HCT116 (cell line): ENCODE measurements at regions not wholly inside any gene's neighbourhood (a gene's known extent, or its start where the extent isn't known, plus 50 kb on each side); places are given as distances from the start of the nearest gene placed in this dataset.

Experiments
- ATF3 ChIP-seq: IDR thresholded peaks from 2 replicates; pipeline ENCODE4 v1.6.1; 2012
- CEBPB ChIP-seq: IDR thresholded peaks from 2 replicates; pipeline ENCODE4 v1.6.1; 2012; ENCODE audit warnings: low read depth
- EGR1 ChIP-seq: IDR thresholded peaks from 2 replicates; pipeline ENCODE4 v1.6.1; 2012; ENCODE audit warnings: low read depth
- EZH2 ChIP-seq: fragments of 200-600 bp; sonication (generic); IDR thresholded peaks from 2 replicates; pipeline ENCODE4 v1.6.1; 2017; ENCODE audit warnings: antibody characterized with exemption, mixed run types
- FOSL1 ChIP-seq: IDR thresholded peaks from 2 replicates; pipeline ENCODE4 v1.6.1; 2012; ENCODE audit warnings: low read depth
- POLR2A ChIP-seq: IDR thresholded peaks from 2 replicates; pipeline ENCODE4 v1.7.0; 2011; ENCODE audit warnings: borderline replicate concordance; ENCODE audit not compliant: insufficient read depth, insufficient read length; ENCODE audit errors: extremely low read depth
- POLR2AphosphoS5 ChIP-seq: IDR thresholded peaks from 2 replicates; pipeline ENCODE4 v1.6.1; 2011; ENCODE audit warnings: mild to moderate bottlenecking, low read depth, low read length, moderate library complexity
- SIN3A ChIP-seq: IDR thresholded peaks from 2 replicates; pipeline ENCODE4 v1.6.1; 2012; ENCODE audit warnings: low read depth
- ZBTB33 ChIP-seq: IDR thresholded peaks from 2 replicates; pipeline ENCODE4 v1.6.1; 2011; ENCODE audit warnings: mild to moderate bottlenecking, low read length, moderate library complexity; ENCODE audit not compliant: insufficient replicate concordance; ENCODE audit errors: extremely low read depth
- ZFX ChIP-seq: fragments of 450-650 bp; IDR thresholded peaks from 2 replicates; pipeline ENCODE4 v1.6.1; 2017
- TF ChIP-seq, protein P1 (sequence below), 3 experiments: fragments of 200-600 bp in 1 of 3; sonication (generic) in 1 of 3; IDR thresholded peaks in 2 of 3; conservative IDR thresholded peaks in 1 of 3; 2 replicates each; pipeline ENCODE4 v1.5.1; 2012 to 2017; ENCODE audit warnings: low read depth in 2 of 3, low read length in 2 of 3, antibody characterized with exemption in 1 of 3, borderline replicate concordance in 1 of 3, control low read depth in 1 of 3, mild to moderate bottlenecking in 1 of 3, mixed read lengths in 1 of 3, mixed run types in 1 of 3, moderate library complexity in 1 of 3; ENCODE audit not compliant: insufficient read depth in 1 of 3
- TF ChIP-seq, protein P2 (sequence below): IDR thresholded peaks from 2 replicates; pipeline ENCODE4 v1.6.1; 2012

DNA sequence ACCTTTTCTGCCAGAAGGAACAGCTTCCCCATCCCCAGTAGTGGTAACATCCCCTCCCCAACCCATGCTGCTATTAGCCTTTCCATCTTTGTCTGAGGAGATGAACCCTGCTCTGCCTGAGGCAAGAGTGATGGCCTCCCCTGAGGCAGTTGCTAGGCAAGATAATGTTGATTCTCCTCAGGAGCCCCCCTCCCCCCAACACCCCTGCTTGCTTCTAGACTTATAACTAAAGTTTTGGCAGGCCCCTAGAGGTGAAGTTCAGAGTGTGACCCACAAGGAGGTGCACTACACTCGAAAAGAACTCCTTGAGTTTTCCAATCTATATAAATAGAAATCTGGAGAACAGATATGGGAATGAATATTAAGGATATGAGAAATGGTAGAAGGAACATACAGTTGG is 962.5 kb downstream of the ADGRL3 start:
- TF ChIP-seq, protein P1, sequence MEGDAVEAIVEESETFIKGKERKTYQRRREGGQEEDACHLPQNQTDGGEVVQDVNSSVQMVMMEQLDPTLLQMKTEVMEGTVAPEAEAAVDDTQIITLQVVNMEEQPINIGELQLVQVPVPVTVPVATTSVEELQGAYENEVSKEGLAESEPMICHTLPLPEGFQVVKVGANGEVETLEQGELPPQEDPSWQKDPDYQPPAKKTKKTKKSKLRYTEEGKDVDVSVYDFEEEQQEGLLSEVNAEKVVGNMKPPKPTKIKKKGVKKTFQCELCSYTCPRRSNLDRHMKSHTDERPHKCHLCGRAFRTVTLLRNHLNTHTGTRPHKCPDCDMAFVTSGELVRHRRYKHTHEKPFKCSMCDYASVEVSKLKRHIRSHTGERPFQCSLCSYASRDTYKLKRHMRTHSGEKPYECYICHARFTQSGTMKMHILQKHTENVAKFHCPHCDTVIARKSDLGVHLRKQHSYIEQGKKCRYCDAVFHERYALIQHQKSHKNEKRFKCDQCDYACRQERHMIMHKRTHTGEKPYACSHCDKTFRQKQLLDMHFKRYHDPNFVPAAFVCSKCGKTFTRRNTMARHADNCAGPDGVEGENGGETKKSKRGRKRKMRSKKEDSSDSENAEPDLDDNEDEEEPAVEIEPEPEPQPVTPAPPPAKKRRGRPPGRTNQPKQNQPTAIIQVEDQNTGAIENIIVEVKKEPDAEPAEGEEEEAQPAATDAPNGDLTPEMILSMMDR (IDR thresholded peaks at IDR 0.05 in 2 of 3, conservative IDR thresholded peaks at IDR 0.05 in 1 of 3; ENCODE audit: borderline replicate concordance in 1 of 3, insufficient read depth in 1 of 3, low read depth in 2 of 3, low read length in 2 of 3), result no peak
- TF ChIP-seq SIN3A, result no peak
- TF ChIP-seq ATF3, result no peak
- TF ChIP-seq, protein P2, sequence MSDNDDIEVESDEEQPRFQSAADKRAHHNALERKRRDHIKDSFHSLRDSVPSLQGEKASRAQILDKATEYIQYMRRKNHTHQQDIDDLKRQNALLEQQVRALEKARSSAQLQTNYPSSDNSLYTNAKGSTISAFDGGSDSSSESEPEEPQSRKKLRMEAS, result no peak
- TF ChIP-seq ZBTB33, result no peak
- TF ChIP-seq POLR2AphosphoS5, result no peak
- no peak for TF ChIP-seq EGR1
- TF ChIP-seq CEBPB, result no peak
- TF ChIP-seq ZFX, result no peak
- no peak for TF ChIP-seq POLR2A
- TF ChIP-seq EZH2, result no peak
- TF ChIP-seq FOSL1, result no peak
